Coronary artery (tissue), 2 donors: ENCODE measurements at regions not wholly inside any gene's neighbourhood (a gene's known extent, or its start where the extent isn't known, plus 50 kb on each side); places are given as distances from the start of the nearest gene placed in this dataset.

Experiments
- DNase-seq: peaks from one replicate; pipeline ENCODE4 v3.0.0-alpha.2; 2017; ENCODE audit warnings: low spot score
- H3K27ac ChIP-seq, 2 donors: fragments of 200-600 bp; sonication (generic); one replicate each; pipeline ENCODE4 v1.5.1; 2016 to 2019
- H3K4me3 ChIP-seq: fragments of 200-600 bp; sonication (generic); 2 replicates; pipeline ENCODE4 v1.5.1; 2016; ENCODE audit warnings: mild to moderate bottlenecking, moderate library complexity
- TF ChIP-seq, protein P1 (sequence below): fragments of 200-600 bp; sonication (generic); IDR thresholded peaks from one replicate; pipeline ENCODE4 v1.5.1; 2019; ENCODE audit warnings: antibody characterized with exemption

DNA sequence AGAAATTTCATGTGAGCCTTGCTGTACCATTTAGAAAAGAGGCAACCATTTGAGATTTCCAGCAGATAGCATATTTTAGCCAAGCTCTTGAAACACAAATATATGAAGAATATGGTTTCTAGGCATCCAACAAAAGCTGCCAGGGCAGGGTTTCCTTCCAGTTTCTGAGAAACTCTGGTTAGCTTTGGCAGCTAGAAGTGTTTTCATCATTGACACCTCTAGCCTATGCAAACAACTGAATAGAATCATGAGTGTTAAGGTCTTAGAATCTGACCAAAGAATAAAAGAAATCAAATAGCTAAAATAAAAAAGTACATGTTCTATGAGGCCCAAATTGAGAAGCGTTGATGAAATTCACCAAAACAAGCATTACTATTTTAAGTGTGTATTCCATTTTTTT is 188.1 kb downstream of the TMEM167A start:
- no peak overlapping the region for H3K27ac ChIP-seq
- DNase-seq: no peak
- H3K4me3 ChIP-seq: no peak overlapping the region
- TF ChIP-seq, protein P1, sequence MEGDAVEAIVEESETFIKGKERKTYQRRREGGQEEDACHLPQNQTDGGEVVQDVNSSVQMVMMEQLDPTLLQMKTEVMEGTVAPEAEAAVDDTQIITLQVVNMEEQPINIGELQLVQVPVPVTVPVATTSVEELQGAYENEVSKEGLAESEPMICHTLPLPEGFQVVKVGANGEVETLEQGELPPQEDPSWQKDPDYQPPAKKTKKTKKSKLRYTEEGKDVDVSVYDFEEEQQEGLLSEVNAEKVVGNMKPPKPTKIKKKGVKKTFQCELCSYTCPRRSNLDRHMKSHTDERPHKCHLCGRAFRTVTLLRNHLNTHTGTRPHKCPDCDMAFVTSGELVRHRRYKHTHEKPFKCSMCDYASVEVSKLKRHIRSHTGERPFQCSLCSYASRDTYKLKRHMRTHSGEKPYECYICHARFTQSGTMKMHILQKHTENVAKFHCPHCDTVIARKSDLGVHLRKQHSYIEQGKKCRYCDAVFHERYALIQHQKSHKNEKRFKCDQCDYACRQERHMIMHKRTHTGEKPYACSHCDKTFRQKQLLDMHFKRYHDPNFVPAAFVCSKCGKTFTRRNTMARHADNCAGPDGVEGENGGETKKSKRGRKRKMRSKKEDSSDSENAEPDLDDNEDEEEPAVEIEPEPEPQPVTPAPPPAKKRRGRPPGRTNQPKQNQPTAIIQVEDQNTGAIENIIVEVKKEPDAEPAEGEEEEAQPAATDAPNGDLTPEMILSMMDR: no peak

DNA sequence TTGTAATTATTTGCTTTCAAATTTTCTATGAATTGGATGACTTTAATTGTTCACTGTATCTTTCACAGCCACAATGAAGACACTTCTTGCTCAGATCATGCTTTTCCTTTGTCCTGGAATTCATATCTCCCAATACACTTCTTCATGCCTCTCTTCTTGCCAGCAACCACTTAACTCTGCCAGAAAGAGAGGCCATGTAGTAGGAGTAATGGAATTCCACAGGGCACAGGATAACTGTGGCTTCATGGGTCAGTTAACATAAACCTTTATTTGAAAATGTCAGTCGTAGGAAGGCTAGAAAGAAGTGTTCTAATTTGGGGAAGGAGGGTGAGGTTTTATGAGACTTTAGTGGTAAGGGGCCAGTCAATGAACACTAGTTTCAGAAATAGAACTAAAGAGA is 190.3 kb downstream of the TMEM167A start:
- no peak for DNase-seq
- Histone ChIP-seq H3K4me3 (no peak overlapping the region), H3K27ac (no peak overlapping the region)
- TF ChIP-seq, protein P1: no peak

DNA sequence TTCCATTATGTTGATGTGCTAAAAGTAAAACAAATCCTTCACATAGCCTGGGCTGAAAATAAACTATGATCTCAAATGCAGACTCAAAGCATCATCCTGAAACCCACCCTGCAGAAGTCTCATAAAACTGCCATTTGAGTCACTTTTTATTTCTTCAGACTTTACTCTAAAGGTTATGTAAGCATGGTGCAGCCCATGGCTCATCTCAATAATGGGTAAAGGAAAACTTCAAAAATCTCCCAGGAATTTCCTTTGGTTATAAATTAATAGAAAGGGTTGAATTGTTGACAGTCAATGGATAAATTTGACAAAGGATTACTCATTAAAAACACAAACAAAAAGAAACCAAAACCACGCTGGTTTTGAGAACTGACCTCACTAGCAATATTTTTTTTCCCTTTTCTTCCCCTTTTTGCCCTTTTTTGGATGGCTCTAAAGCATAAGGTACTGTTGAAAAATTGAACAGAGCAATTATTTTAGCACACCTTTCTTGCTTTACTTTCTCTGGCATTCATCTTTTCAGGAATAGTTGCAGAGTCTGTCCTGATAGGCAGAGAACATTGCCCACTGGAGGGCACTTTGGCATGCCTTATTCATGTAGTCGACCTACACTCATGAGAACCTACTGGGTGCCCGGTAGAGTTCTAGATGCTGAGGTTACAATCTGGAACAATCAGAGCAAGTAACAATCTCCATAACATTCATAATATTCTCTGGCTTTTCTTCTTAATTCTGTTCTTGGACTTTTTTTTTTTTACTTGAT is 191.4 kb downstream of the TMEM167A start:
- Histone ChIP-seq H3K4me3 (peak overlapping the region; percentile 5), H3K27ac (no peak overlapping the region)
- TF ChIP-seq, protein P1: no peak
- DNase-seq: no peak

DNA sequence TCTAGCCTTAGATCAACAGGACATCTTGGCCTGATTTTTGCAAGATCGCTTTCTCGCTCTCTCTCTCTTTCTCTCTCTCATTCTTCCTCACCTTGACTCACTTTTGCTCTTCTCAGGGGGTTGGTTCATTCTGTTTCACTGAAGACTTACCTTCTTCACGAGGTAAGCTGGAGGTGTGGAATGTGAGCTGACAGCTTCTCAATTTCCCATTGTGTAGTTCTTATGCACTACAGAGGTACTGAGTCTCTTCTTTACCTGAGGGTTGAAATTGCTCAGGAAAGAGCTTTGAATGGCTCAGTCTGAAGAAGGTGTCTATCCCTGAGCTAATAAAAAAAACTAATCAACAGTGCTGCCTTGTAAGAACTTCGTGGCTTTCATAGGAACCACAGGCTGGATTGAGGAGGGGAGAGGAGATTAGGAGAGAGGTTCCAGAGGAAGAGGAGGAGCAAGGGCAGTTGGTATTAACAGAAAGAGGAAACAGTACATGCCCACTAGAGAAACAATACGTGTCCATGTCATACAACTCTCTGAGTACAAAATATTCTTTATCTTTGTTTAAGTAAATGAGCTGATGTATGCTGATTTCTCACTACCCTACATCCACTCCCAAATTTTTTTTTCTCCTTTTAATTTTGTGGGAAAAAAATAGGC is 192.2 kb downstream of the TMEM167A start:
- no peak for DNase-seq
- TF ChIP-seq, protein P1: no peak
- Histone ChIP-seq H3K27ac (no peak overlapping the region), H3K4me3 (no peak overlapping the region)

DNA sequence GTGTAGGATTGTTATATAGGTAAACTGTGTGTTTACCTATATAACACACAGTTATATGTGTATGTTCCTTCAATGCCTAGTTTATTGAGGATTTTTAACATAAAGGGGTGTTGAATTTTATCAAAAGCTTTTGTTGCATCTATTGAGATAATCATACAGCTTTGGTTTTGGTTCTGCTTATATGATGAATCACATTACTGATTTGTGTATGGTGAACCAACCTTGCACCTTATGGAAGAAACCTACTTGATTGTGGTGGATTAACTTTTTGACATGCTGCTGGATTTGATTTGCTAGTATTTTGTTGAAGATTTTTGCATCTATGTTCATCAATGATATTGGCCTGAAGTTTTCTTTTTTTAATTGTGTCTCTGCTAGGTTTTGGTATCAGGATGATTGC is 194.9 kb downstream of the TMEM167A start:
- TF ChIP-seq, protein P1: no peak
- H3K4me3 ChIP-seq: no peak overlapping the region
- no peak overlapping the region for H3K27ac ChIP-seq
- DNase-seq: no peak

DNA sequence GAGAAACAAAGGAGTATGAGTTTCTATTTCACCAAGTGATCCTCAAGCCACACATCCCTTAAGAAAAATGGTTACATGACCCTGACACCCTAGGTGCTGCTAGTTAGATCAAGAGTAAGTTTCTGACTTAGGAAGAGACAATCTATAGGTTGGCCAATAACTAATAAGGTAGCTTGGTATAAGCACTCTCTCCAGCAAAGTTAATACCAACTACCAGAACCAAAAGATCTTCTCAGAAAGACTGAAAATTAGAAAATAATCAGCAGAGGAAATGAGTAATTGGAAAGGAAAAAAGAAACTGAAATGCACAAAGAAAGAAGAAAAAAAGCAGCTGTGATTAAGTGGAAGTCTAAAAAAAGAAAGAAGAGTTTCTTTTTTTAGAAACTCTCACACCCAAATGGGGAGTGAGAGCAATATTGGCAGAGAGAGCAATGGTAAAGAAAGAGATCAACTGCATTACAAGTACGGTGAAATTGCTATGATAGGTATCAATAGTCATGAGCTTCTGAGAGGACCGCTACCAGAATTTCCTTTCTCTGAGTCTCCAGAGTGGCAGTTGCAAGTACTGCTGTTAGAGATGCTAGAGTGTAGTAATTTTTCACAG is 195.5 kb downstream of the TMEM167A start:
- TF ChIP-seq, protein P1: no peak
- Histone ChIP-seq H3K4me3 (no peak overlapping the region), H3K27ac (no peak overlapping the region)
- DNase-seq: no peak
